ENCODE measurements at regions not wholly inside any gene's neighbourhood (a gene's known extent, or its start where the extent isn't known, plus 50 kb on each side); places are given as distances from the start of the nearest gene placed in this dataset.

DNA sequence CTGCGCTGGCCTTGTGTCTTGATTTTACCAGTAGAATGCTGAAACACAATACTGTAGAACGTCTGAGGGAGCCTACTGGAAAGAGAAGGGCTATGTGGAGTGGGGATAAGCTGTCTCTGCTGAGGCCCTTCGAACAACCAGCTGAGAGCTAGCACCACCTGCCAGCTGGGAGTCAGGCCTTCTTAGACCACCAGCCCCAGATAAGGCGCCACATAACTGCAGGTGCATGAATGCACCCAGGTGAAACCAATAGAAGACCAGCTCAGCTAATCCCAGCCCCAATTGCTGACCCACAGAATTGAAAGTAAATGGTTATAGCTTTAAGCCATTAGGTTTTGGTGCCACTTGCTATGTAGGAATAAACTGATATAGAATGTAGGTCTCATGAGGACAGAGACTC is 438.4 kb downstream of the ADRA2A start (continued):
- TF ChIP-seq, protein P1, sequence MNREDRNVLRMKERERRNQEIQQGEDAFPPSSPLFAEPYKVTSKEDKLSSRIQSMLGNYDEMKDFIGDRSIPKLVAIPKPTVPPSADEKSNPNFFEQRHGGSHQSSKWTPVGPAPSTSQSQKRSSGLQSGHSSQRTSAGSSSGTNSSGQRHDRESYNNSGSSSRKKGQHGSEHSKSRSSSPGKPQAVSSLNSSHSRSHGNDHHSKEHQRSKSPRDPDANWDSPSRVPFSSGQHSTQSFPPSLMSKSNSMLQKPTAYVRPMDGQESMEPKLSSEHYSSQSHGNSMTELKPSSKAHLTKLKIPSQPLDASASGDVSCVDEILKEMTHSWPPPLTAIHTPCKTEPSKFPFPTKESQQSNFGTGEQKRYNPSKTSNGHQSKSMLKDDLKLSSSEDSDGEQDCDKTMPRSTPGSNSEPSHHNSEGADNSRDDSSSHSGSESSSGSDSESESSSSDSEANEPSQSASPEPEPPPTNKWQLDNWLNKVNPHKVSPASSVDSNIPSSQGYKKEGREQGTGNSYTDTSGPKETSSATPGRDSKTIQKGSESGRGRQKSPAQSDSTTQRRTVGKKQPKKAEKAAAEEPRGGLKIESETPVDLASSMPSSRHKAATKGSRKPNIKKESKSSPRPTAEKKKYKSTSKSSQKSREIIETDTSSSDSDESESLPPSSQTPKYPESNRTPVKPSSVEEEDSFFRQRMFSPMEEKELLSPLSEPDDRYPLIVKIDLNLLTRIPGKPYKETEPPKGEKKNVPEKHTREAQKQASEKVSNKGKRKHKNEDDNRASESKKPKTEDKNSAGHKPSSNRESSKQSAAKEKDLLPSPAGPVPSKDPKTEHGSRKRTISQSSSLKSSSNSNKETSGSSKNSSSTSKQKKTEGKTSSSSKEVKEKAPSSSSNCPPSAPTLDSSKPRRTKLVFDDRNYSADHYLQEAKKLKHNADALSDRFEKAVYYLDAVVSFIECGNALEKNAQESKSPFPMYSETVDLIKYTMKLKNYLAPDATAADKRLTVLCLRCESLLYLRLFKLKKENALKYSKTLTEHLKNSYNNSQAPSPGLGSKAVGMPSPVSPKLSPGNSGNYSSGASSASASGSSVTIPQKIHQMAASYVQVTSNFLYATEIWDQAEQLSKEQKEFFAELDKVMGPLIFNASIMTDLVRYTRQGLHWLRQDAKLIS (CRISPR knock-in tag; IDR thresholded peaks at IDR 0.05; ENCODE audit: borderline replicate concordance): no peak
- TF ChIP-seq GRHL2 (CRISPR knock-in tag; IDR thresholded peaks at IDR 0.05; ENCODE audit: insufficient replicate concordance, severe bottlenecking) (no peak), ELF4 (CRISPR knock-in tag; IDR thresholded peaks at IDR 0.05; ENCODE audit: low read depth) (no peak)
- TF ChIP-seq, protein P2, sequence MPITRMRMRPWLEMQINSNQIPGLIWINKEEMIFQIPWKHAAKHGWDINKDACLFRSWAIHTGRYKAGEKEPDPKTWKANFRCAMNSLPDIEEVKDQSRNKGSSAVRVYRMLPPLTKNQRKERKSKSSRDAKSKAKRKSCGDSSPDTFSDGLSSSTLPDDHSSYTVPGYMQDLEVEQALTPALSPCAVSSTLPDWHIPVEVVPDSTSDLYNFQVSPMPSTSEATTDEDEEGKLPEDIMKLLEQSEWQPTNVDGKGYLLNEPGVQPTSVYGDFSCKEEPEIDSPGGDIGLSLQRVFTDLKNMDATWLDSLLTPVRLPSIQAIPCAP (CRISPR knock-in tag; IDR thresholded peaks at IDR 0.05): no peak

DNA sequence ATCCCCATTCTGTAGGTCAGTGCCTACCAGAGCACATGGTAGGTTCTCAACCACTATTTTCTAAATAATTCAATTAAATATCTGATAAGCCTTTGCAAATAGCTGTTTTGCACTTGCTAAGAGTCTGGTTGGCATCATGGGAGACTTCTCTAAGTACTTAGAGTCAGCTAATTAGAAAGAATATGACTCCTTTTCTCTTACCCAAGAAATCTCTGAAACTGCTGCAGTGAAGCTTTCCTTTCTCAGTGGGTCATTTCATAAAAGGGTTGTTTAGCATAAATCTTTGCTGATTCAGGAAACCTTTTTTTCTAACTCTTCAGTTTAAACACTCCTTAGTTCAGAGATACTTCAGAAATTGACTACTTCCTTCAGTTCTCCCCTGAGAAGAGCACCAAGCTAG is 438.9 kb downstream of the ADRA2A start:
- H3K9me3 Mint-ChIP-seq: peaks cover 8% of the 10 kb centered on the region; the same call in 1 of the 2 replicates
- H3K4me1 Mint-ChIP-seq: no peaks in the 10 kb centered on the region
- no peaks in the 10 kb centered on the region for H3K27me3 Mint-ChIP-seq (ENCODE audit: low read depth)
- TF ChIP-seq, protein P3, sequence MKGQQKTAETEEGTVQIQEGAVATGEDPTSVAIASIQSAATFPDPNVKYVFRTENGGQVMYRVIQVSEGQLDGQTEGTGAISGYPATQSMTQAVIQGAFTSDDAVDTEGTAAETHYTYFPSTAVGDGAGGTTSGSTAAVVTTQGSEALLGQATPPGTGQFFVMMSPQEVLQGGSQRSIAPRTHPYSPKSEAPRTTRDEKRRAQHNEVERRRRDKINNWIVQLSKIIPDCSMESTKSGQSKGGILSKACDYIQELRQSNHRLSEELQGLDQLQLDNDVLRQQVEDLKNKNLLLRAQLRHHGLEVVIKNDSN (CRISPR knock-in tag; IDR thresholded peaks at IDR 0.05): no peak
- TF ChIP-seq, protein P4, sequence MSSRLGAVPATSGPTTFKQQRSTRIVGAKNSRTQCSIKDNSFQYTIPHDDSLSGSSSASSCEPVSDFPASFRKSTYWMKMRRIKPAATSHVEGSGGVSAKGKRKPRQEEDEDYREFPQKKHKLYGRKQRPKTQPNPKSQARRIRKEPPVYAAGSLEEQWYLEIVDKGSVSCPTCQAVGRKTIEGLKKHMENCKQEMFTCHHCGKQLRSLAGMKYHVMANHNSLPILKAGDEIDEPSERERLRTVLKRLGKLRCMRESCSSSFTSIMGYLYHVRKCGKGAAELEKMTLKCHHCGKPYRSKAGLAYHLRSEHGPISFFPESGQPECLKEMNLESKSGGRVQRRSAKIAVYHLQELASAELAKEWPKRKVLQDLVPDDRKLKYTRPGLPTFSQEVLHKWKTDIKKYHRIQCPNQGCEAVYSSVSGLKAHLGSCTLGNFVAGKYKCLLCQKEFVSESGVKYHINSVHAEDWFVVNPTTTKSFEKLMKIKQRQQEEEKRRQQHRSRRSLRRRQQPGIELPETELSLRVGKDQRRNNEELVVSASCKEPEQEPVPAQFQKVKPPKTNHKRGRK (CRISPR knock-in tag; IDR thresholded peaks at IDR 0.05; ENCODE audit: borderline replicate concordance): no peak
- no peak for TF ChIP-seq SP1 (CRISPR knock-in tag; conservative IDR thresholded peaks at IDR 0.05)
- TF ChIP-seq, protein P5, sequence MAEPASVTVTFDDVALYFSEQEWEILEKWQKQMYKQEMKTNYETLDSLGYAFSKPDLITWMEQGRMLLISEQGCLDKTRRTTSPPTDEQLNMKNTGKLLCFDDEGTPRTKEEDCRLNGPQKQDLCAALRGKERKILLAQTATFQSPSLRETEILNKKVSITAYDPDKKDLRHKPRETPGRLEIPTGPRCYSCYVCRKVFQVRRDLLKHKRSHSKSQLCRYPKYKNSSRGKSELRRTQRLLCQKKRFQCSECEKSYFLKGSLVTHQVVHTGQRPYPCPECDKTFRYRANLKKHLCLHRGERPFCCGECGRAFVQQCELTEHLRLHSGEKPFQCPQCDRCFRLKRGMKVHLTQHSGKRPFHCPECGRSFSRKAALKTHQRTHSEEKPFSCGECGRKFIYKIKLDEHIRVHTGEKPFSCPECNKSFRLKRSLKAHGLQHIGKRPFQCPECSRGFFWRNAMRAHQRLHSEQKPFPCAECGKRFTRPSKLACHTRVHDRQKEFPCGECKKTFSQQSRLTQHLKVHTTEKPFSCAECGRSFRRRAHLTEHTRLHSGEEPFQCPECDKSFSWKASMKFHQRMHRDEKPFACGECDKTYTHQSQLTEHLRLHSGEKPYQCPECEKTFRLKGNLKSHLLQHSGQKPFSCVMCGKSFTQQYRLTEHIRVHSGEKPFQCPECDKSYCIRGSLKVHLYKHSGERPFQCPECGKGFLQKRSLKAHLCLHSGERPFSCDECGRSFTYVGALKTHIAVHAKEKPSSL (CRISPR knock-in tag; conservative IDR thresholded peaks at IDR 0.05): no peak
- TF ChIP-seq PRRX2 (CRISPR knock-in tag; IDR thresholded peaks at IDR 0.05): no peak
- TF ChIP-seq, protein P6, sequence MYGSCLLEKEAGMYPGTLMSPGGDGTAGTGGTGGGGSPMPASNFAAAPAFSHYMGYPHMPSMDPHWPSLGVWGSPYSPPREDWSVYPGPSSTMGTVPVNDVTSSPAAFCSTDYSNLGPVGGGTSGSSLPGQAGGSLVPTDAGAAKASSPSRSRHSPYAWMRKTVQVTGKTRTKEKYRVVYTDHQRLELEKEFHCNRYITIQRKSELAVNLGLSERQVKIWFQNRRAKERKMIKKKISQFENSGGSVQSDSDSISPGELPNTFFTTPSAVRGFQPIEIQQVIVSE (CRISPR knock-in tag; IDR thresholded peaks at IDR 0.05; ENCODE audit: borderline replicate concordance): no peak
- TF ChIP-seq, protein P2 (CRISPR knock-in tag; IDR thresholded peaks at IDR 0.05): no peak
- TF ChIP-seq, protein P7, sequence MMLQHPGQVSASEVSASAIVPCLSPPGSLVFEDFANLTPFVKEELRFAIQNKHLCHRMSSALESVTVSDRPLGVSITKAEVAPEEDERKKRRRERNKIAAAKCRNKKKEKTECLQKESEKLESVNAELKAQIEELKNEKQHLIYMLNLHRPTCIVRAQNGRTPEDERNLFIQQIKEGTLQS (CRISPR knock-in tag; conservative IDR thresholded peaks at IDR 0.05): no peak
- TF ChIP-seq ELF4 (CRISPR knock-in tag; IDR thresholded peaks at IDR 0.05; ENCODE audit: low read depth): no peak
- TF ChIP-seq, protein P8, sequence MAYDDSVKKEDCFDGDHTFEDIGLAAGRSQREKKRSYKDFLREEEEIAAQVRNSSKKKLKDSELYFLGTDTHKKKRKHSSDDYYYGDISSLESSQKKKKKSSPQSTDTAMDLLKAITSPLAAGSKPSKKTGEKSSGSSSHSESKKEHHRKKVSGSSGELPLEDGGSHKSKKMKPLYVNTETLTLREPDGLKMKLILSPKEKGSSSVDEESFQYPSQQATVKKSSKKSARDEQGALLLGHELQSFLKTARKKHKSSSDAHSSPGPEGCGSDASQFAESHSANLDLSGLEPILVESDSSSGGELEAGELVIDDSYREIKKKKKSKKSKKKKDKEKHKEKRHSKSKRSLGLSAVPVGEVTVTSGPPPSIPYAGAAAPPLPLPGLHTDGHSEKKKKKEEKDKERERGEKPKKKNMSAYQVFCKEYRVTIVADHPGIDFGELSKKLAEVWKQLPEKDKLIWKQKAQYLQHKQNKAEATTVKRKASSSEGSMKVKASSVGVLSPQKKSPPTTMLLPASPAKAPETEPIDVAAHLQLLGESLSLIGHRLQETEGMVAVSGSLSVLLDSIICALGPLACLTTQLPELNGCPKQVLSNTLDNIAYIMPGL (CRISPR knock-in tag; IDR thresholded peaks at IDR 0.05): no peak
- no peak for TF ChIP-seq ZNF263 (CRISPR knock-in tag; IDR thresholded peaks at IDR 0.05; ENCODE audit: low read depth)
- TF ChIP-seq, protein P9, sequence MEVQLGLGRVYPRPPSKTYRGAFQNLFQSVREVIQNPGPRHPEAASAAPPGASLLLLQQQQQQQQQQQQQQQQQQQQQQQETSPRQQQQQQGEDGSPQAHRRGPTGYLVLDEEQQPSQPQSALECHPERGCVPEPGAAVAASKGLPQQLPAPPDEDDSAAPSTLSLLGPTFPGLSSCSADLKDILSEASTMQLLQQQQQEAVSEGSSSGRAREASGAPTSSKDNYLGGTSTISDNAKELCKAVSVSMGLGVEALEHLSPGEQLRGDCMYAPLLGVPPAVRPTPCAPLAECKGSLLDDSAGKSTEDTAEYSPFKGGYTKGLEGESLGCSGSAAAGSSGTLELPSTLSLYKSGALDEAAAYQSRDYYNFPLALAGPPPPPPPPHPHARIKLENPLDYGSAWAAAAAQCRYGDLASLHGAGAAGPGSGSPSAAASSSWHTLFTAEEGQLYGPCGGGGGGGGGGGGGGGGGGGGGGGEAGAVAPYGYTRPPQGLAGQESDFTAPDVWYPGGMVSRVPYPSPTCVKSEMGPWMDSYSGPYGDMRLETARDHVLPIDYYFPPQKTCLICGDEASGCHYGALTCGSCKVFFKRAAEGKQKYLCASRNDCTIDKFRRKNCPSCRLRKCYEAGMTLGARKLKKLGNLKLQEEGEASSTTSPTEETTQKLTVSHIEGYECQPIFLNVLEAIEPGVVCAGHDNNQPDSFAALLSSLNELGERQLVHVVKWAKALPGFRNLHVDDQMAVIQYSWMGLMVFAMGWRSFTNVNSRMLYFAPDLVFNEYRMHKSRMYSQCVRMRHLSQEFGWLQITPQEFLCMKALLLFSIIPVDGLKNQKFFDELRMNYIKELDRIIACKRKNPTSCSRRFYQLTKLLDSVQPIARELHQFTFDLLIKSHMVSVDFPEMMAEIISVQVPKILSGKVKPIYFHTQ (CRISPR knock-in tag; IDR thresholded peaks at IDR 0.05): no peak
- ChIA-PET CTCF (no interaction called here), POLR2A (no interaction called here)
- H3K27ac Mint-ChIP-seq: no peak overlapping the region
- no peak for DNase-seq (ENCODE audit: low spot score)
- no peak for ATAC-seq
- no peaks in the 10 kb centered on the region for H3K36me3 Mint-ChIP-seq
- H3K4me3 Mint-ChIP-seq: no peak overlapping the region

All from WTC11 (cell line).